ENCODE measurements at regions not wholly inside any gene's neighbourhood (a gene's known extent, or its start where the extent isn't known, plus 50 kb on each side); places are given as distances from the start of the nearest gene placed in this dataset.
"Not testable (repeated sequence)": the region's sequence is repeated elsewhere in the genome, so short reads cannot be mapped to it uniquely, and the experiment has no call there.

DNA sequence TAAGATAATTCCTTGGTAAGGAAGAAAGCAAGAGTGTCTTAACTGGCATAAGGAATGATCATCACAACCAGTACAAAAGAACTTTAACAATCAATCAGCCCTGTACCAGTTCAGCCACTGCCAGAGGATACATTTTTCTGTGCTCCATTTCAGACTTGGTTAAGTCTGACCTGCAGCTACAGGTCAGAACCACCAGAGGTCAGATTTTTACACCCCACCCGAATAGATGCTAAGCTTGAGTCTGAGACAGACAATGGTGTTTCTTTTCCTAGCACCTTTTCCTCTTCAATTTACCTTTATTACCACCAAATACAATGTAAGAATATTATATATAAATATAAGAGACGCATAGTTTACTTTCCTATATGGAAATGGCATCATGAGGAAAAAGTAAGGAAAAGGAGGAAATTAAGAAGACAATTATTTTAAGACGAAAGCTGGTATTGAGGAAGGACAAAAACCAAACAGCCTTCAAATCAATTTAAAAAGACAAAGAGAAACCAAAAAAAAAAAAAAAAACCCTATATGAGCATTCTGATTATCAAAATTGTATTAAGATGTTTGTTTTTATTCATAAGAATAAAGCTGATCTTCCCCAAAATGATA, 215.3 kb upstream of the TTC29 start:
- DNase-seq (ENCODE audit: low spot score): no peak

DNA sequence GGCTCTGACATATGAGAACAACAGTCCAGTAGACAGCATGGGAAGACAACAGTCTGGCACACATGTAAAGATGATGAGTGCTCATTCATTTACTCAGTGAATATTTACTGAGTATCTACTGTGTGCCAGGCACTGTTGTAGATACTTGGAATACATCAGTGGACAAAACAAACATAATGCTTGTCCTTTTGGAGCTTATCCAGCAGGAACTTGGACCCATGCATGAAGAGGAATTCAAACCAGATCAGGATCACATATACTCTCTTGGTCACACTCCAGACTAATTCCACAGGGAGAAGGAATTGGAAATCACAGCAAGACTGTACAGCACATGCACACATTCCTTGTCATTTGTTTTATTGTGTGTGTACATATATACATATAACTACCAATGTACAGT, 217.6 kb upstream of the TTC29 start:
- DNase-seq (ENCODE audit: low spot score): no peak

DNA sequence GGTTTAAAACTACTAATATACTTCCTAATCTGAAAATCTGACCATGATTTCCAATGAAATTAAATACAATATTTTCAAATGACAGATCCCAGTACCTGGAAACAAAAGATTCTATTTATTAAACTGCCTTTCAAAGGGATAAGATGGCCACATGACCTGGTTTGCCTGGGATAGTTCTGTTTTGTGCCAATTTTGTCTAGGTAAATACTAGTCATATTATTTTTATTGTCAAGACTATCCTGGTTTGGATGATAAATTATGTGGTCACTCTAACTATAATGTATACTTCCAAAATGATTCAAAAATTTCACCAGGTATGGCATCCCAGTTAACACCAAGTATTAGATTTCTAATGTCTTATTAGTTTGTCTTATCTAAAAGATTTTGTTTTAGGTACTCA, 222.5 kb upstream of the TTC29 start:
- DNase-seq (ENCODE audit: low spot score): not testable (repeated sequence)

DNA sequence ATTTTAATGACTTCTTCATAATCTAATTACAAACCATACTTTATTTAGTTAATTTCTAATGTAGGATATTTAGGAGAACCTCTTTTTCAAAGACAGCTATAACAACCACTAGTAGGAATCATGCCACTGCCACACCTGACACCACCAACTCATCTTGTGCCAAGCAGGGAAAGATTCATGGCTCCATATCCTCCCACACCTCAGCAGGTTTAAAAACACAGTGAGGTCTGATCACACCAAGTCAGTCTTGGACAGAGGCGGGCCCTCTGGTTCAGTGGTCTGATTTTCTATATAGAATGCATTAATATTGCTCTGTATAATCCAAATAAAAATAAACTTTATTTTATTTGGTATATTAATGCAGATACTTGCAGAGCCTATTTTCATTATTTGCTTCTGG, 227.7 kb upstream of the TTC29 start:
- no peak for DNase-seq (ENCODE audit: low spot score)

DNA sequence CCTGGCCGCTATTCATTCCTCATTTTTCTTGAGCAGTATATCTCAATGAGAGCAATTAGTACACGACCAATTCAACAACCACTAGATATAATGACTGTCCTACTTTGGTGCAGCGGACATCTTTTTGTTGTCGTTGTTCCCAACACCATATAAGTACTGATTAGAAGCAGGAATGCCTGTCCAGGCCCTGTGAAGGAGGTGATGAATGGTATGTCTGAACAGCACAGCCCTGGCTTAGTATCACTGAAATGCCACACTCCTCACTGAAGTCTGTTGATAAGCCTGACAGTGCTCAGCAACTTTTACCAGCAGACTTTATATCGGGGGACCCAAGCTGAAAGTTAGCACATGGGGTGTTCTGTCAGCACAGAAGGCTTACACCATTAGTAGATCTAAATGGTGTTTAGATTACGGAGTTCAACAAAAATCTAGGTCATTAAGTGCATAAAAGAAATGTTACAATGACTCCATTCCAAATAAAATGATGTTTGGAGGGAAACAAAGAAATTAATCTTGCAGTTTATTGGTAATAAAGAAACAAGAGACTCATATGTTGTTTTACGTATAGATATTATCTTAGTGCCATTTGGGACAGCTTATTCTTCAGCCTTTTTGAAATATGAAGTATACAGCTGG, 228.3 kb upstream of the TTC29 start:
- DNase-seq (ENCODE audit: low spot score): no peak

DNA sequence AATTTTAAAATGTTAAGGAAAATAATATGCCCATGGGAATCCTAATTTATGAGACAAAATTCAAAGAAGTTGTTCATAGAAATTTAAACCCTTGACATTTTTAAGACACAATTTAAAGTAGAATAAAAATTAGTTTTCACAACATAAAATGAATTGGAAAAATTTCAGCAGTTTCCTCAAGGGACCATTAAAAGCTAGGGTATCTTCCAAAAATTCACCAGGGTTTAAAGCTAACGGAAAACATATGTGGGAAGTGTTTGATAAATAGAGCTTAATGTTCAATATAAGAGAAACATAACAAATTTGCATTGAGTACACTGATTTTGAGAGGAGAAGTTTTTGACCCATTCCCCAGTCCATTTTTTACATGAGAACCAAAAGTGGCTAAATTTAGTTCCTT, 228.9 kb upstream of the TTC29 start:
- no peak for DNase-seq (ENCODE audit: low spot score)

DNA sequence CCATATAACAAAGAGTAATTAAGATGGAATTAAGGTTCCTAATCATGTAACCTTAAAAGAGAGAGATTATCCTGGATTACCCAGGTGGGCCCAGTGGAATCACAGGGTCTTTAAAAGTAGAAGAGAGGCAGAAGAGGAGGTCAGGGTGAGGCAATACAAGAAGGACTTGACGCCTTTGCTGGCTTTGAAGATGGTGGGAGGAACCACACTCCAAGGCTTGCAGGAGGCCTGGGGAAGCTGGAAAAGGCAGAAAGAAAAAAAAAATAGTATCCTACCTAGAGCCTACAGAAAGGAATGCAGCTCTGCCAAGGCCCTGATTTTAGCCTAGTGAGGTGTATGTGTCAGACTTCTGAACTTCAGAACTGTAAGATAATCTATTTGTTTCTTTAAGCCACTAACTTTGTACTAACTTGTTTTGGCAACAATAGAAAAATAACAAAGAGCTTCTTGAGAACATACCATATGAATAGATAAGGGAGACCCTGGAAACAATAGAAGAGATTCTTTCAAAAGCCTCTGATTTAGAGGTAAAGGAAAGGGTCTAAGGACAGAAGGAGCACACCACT, 229.9 kb upstream of the TTC29 start:
- no peak for DNase-seq (ENCODE audit: low spot score)

DNA sequence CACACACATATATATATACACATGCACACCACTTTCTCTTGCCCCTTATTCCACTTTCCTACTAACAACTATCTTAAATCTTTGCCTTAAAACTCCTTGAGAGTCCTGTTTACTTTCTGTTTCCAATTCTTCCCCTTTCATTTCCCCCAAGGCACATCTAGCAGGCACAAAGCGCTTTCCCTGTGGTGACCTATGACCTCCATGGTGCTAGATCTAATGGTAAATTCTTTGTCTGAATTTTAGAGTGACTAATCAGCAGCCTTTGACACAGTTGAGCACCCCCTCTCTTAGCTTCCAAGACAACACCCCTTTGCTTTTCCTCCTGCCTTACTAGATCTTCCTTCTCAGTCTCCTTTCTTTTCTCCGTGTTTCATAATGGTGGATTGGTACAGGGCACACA, 236.4 kb upstream of the TTC29 start:
- no peak for DNase-seq (ENCODE audit: low spot score)

DNA sequence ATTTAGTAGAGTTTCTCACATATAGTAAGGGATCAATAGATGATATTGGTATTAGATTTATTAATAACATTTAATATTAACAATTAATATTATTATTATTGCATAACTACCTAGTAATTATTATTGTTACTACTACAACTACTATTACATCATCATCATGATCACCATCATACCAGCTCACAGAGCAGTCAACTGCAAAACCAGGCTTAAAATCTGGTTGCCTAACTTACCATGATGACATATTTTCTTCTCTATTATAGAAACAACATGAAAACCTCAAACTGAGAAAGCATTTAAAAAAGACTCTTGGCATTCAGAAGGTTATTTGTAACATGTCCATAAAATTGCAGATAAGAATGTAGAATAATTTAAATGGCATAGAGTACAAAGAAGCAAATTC, 247.0 kb upstream of the TTC29 start:
- DNase-seq (ENCODE audit: low spot score): no peak

DNA sequence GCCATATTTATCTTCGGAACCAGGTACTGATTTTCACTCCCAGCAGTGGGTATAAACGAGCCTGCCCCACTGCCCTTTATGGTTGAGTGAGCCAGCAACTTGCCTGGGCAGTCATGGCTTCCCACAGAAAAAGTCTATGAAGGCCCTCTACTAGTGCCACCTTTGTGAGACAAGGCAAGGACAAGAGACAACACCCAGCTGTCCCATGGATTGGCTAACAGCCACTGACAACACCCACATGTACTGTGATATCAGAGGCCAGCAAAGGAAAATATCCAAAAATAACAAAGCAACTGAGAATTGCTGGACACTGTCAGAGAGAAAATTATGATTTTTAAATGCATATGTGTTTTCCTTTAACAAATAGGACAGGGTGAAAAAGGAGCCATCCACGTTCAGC, 248.4 kb upstream of the TTC29 start:
- no peak for DNase-seq (ENCODE audit: low spot score)

DNA sequence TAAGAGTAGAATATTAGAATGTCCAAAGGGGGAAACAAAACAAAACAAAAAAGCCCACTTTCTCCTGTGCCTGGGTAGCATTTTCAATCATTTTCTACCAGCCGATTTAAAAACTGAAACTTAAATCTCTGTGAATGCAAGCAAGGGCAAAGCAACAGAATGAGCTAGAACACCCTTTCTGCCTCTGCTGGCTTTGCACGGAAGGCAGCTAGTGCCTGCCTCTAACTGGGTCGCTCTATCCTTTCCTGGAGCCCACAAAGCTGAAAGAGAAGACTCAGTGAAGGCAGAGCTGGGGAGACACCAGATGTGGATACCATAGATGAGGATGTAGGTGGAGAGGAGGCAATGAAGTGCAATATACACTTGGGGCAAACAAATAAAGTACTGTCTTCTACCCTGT, 248.9 kb upstream of the TTC29 start:
- no peak for DNase-seq (ENCODE audit: low spot score)

DNA sequence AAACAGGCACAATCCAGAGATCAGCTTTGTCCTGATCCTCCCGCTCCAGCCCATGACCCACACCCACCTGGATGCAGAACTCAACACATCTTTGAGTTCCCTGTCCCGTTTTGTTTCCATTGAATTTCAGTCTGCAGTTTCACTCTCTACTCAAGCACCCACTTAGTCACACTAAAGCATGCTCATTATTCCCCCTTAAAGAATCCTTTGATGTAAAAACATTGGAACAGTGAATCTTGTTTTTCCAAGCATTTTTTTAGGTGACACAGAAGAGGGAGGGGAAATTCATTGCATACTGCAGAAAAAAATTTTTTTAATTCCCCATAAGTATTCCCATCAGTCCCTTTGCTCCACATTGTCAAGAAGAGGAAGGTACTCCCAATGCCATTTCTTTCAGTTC, 249.7 kb upstream of the TTC29 start:
- no peak for DNase-seq (ENCODE audit: low spot score)

DNA sequence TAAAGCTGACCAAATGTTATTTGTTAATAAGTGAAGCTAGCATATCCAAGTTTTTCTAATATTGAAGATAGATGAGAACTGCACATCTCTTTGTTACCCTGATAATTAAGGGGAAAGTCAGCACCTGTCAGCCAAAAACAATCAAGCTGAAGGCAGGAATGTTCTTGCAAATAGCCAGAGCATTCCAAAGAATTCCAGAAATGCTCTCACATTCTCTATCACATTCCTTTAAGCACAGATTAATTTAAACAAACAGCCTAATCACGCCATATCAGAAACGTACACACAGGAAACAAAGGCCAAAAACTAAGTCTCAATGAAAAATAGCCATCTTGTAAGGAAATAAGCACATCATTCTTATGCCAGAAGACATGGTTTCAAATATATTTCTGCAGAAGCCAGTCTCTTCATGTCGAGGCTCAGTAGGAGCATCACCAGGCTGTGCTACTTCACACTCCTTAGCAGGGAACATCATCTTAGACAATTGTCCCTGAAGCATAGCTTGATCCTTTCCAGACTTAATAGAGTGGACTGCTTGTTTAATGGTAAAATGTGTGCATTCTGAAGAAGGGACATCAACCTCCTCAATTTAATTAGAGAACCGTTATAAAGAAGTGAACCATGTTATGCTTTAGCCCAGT, 252.9 kb upstream of the TTC29 start:
- DNase-seq (ENCODE audit: low spot score): no peak

DNA sequence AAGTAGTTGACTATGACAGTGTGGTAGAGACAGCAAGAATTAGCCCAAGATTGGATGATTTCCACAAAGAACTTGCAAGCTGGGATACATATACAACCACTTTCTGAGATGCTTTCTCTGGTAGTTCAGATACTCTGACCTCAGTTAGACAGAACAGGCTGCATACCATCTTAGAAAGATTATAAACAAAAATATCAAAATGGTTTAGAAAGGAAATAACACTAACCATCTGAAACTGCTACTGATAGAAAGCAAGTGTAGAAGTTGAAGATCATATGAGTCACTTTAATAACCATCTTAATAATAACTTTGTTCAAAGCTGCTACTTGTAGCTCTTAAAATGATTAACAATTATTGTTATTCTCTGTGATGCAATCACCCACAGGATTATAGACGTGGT, 255.4 kb upstream of the TTC29 start:
- DNase-seq (ENCODE audit: low spot score): no peak

DNA sequence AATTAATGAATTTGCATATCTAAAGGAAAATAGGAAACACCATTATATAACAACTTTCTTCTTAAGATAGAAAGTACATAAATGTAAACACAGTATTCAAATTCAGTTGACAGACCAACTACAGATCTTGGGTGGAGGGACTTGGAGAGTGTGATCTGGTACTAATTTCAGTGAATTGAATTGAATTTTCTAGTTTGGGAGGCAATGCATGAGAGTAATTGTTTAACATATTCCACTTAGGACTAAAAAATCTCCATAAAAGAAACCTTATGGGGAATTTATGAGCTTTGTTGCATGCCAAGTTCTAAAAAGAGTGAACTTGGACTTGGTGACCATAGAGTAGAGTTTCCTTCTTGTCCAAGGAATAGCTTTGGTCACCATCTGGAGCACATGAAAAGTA, 261.1 kb upstream of the TTC29 start:
- no peak for DNase-seq (ENCODE audit: low spot score)

DNA sequence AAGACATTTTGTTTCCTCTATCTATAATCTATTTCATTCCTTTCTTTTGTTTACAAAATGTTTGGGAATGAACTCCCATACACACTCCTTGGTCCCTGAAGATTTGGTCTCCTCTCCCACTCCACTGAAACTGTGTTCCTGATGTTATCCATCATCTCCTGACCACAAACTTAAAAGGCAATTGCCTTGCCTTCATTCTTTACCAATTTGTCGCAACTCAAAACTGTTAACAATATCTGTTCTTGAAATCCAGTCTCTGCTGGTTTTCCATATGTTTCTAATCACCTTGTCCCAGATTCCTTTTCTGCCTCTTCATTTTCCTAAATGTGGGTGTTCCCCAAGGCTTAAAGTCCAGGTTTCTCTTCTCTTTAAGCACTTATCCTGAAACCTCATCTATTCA, 262.2 kb upstream of the TTC29 start:
- no peak for DNase-seq (ENCODE audit: low spot score)

DNA sequence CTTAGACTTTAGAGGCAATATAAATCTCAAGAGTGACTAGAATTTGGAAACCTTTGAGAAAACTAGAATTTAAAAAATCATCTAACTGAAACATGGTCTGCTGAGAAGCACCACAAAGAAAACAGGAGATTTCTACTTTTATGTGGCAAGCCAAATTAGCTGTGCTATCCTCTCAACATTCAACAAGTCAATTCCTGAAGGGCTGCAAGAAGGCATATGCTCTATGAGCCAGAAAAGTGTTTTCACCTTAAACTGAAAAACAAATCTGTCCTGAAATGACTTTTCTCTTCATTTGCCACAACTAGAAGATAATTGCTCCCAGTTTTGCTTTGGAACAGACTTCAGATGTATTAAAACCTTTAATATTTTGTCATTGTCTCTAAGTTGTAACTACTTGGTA, 263.2 kb upstream of the EDNRA start:
- no peak for DNase-seq (ENCODE audit: low spot score)

DNA sequence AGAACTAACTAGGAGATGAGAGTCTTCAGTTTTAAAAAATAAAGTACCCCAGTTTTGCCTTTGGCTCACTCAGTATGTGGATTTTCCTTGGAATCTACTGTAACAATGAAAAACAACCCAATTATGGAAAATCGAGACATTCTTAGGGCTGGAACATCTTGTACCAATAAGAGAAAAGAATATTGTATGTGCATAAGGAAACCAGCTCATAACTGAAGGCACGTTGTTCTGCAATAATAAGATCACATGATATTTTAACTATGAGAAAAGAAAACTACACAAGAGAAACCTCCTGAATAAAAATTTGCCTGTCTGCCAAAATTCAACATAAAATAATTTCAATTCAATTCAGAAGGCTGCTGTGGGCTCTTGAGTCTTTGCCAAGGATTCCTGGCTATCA, 261.8 kb upstream of the EDNRA start:
- no peak for DNase-seq (ENCODE audit: low spot score)

DNA sequence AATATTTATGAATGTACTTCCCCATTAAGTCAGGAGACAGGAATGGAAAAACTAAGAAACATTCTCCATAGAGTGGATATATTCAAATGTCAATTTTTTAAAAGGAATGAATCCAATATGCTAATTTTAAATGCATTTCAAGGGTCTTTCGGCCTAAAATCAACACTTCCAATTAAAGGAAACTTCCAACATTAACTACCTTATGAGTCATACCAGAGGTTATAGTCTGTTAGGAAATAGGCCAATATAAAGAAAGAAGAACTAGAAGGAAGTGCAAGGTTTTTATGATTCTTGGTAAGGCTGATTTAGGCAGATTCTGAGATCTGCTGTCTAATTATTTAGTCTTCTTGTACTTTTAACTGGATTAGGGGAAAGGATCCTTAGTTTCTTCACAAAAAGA, 260.1 kb upstream of the EDNRA start:
- DNase-seq (ENCODE audit: low spot score): no peak

DNA sequence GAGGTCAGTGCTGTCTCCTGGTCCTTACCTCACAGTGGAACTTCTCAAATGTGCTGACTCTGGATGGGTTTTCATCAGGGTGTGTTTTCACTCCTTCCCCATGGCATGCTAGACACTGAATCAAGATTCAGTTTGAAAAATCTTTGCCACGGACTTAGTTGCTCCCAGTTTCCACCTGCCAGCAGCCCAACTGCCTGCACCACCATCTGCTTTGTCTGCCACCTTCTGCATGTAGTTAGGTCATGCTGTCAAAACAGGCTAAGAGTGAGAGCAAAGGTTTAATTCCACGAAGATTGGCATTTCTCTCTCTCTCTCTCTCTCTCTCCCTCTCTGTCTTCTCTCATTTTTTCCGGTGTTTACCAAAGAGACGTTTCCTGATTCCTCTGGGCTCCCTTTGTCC, 258.0 kb upstream of the EDNRA start:
- DNase-seq (ENCODE audit: low spot score): no peak

DNA sequence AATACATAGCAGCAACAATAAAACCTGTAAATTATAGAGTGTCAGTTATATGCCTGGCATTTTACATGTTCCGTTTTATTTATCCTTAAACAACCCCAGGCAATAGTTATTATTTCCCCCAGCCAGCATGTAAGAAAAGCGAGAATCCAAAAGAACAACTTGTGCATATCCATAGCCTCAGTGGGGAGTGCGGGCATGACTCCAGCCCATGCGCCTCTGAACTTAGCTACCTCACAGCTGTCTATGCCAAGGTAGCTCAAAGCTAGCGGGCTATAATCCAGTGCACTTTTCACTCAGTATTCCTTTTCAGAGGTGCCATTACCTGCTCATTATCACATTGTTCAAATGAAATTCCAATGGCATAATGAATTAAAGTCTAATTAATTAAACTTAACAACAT, 257.3 kb upstream of the EDNRA start:
- no peak for DNase-seq (ENCODE audit: low spot score)

DNA sequence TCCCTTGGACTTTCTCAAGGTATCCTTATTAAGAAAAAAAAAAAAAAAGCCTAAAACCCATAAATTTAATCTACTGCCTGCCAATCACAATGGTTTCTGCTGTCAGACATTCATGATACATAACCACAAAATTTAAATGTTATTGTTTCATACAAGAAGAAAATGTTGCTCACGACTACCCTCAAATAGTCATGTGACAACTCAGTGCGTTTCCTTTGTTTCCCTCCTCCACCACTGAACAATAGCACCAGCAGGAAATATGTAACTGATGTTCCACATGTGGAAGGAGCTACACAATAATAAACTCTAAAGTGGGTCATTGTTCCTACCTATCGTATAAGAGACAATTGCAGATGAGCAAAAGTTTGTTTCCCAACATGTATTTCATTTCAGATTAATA, 244.1 kb upstream of the EDNRA start:
- DNase-seq (ENCODE audit: low spot score): no peak

DNA sequence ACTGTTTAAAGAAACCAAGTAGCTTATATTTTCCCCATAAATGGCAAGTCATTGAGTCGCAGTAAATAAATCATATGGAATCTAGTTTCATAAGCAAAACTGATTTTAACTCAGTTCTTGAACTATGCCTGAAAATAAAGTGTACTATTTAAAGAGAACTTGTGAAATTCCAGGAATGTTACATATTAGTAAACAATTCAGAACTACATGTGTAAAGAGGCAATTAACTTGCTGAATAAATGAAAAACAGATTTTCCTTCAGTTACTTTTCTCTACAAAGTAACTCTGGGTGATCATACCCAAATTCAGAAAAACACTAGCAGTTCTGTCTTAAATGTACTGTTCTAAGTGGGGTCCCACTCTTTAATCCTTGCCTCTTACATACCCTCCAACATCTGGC, 236.1 kb upstream of the EDNRA start:
- DNase-seq (ENCODE audit: low spot score): no peak

DNA sequence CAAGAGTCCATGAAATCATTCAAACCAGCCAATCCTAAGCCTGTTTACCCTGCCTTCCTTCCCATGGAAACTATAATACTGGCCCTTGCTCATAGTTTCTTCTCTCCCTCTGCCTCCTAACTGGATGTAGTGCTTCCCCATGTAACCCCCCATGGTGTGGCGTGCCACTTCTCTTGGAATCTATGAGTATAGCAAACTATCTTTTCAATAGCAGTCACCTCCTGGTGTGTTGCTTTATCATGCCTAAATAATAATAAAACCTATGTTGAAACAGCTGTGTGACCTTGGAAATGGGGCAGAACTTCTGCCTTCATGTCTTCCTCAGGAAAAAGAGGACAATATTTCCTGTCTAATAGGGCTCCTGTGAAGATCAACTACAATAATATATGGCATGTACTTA, 234.8 kb upstream of the EDNRA start:
- DNase-seq (ENCODE audit: low spot score): no peak
